Neuronal stem cell (in vitro differentiated cells): ENCODE measurements at regions not wholly inside any gene's neighbourhood (a gene's known extent, or its start where the extent isn't known, plus 50 kb on each side); places are given as distances from the start of the nearest gene placed in this dataset.

Experiments
- DNase-seq: peaks from one replicate; pipeline ENCODE4 v3.0.0-alpha.2; 2013; ENCODE audit warnings: low spot score
- H2AFZ ChIP-seq: one replicate; pipeline ENCODE4 v1.6.1; 2013; ENCODE audit warnings: mild to moderate bottlenecking, low read length, inconsistent platforms
- H2AK5ac ChIP-seq: 2 replicates; pipeline ENCODE4 v1.6.1; 2013; ENCODE audit warnings: low read depth, mild to moderate bottlenecking, inconsistent platforms, low read length, moderate library complexity, mixed read lengths
- H2BK120ac ChIP-seq: 2 replicates; pipeline ENCODE4 v1.6.1; 2013; ENCODE audit warnings: low read depth, mild to moderate bottlenecking, inconsistent platforms, low read length, moderate library complexity, mixed read lengths
- H2BK12ac ChIP-seq: one replicate; pipeline ENCODE4 v1.6.1; 2013; ENCODE audit warnings: low read length, inconsistent platforms
- H2BK15ac ChIP-seq: 2 replicates; pipeline ENCODE4 v1.6.1; 2013; ENCODE audit warnings: mild to moderate bottlenecking, low read length, inconsistent platforms, mixed read lengths
- H2BK5ac ChIP-seq: one replicate; pipeline ENCODE4 v1.6.1; 2013; ENCODE audit warnings: inconsistent platforms, mild to moderate bottlenecking, low read length, moderate library complexity
- H3K14ac ChIP-seq: one replicate; pipeline ENCODE4 v1.6.1; 2013; ENCODE audit warnings: low read length, inconsistent platforms
- H3K18ac ChIP-seq: 2 replicates; pipeline ENCODE4 v1.6.1; 2013; ENCODE audit warnings: low read length, inconsistent platforms
- H3K23ac ChIP-seq: 2 replicates; pipeline ENCODE4 v1.6.1; 2013; ENCODE audit warnings: low read depth, mild to moderate bottlenecking, mixed read lengths, low read length, inconsistent platforms; ENCODE audit not compliant: poor library complexity
- H3K27ac ChIP-seq: replicated peaks from 3 replicates; pipeline ENCODE4 v1.5.1; 2013; ENCODE audit warnings: low read length, inconsistent platforms
- H3K27me3 ChIP-seq, 3 experiments: 2 replicates each; pipeline ENCODE4 v1.6.1; 2013; ENCODE audit warnings: low read length in 3 of 3, mild to moderate bottlenecking in 2 of 3, inconsistent platforms in 1 of 3, low read depth in 1 of 3, mixed read lengths in 1 of 3, moderate library complexity in 1 of 3; ENCODE audit not compliant: control insufficient read depth in 3 of 3, insufficient read depth in 3 of 3
- H3K36me3 ChIP-seq, 2 donors: replicated peaks in 1 of 2; 2 replicates each; pipeline ENCODE4 v1.6.1; 2013; ENCODE audit warnings: low read length in 2 of 2; ENCODE audit not compliant: control insufficient read depth in 2 of 2, insufficient read depth in 2 of 2
- H3K4ac ChIP-seq: 2 replicates; pipeline ENCODE4 v1.6.1; 2013; ENCODE audit warnings: inconsistent platforms, mild to moderate bottlenecking, low read length, moderate library complexity
- H3K4me1 ChIP-seq, 2 donors: 1 replicate in 1 of 2; 2 replicates in 1 of 2; pipeline ENCODE4 v1.6.1; 2013; ENCODE audit warnings: low read length in 2 of 2, low read depth in 1 of 2; ENCODE audit not compliant: control insufficient read depth in 2 of 2, insufficient read depth in 1 of 2
- H3K4me2 ChIP-seq: one replicate; pipeline ENCODE4 v1.6.1; 2013; ENCODE audit warnings: mild to moderate bottlenecking, low read length, inconsistent platforms; ENCODE audit not compliant: insufficient read depth, poor library complexity, severe bottlenecking
- H3K4me3 ChIP-seq, 2 donors: 2 replicates each; pipeline ENCODE4 v1.5.1; 2013; ENCODE audit warnings: low read length in 2 of 2, mild to moderate bottlenecking in 2 of 2, inconsistent platforms in 1 of 2, moderate library complexity in 1 of 2
- H3K79me1 ChIP-seq: one replicate; pipeline ENCODE4 v1.6.1; 2013; ENCODE audit warnings: low read depth, mild to moderate bottlenecking, inconsistent platforms, low read length, moderate library complexity
- H3K9ac ChIP-seq: one replicate; pipeline ENCODE4 v1.6.1; 2013; ENCODE audit warnings: mild to moderate bottlenecking, low read depth, low read length, inconsistent platforms; ENCODE audit not compliant: poor library complexity
- H3K9me3 ChIP-seq, 2 donors: replicated peaks in 1 of 2; 2 replicates each; pipeline versions ENCODE3 to v1.6.1; 2013; ENCODE audit warnings: low read length in 2 of 2, mild to moderate bottlenecking in 2 of 2, inconsistent platforms in 1 of 2, low read depth in 1 of 2, mixed read lengths in 1 of 2, moderate library complexity in 1 of 2; ENCODE audit not compliant: control insufficient read depth in 2 of 2, insufficient read depth in 1 of 2
- H4K8ac ChIP-seq: one replicate; pipeline ENCODE4 v1.6.1; 2013; ENCODE audit warnings: low read depth, mild to moderate bottlenecking, inconsistent platforms, low read length, moderate library complexity
- H4K91ac ChIP-seq: one replicate; pipeline ENCODE4 v1.6.1; 2013; ENCODE audit warnings: low read length, low read depth, mild to moderate bottlenecking, inconsistent platforms; ENCODE audit not compliant: poor library complexity
- WGBS, 2 donors: extraction: QIAGEN DNeasy Blood & Tissue Kit; methylation state at CpG; one replicate each; pipeline ENCODE4 v1.1.7; 2013; ENCODE audit warnings: missing lambda C conversion rate in 2 of 2, mixed read lengths in 1 of 2; ENCODE audit not compliant: insufficient read length in 2 of 2, insufficient replicate concordance in 1 of 2; ENCODE audit errors: extremely low coverage in 2 of 2; 5-methylcytosine and 5-hydroxymethylcytosine counted together

DNA sequence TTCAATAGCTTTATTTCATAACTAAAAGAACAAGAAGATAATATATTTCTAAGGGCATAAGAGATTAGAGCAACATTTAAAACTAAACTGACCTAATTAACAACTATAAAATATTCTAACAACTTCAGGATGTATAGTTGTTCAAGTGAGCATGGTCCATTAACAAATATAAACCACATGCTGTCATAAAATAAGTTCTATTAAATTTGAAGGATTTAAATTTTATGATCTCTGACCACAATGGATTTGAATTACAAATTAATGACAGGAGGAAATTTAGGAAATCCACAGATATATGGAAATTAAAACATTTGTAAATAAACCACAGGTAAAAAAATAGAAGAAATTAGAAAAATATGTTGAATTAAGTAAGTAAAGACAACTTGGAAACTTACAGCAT is 196.5 kb upstream of the PCDH20 start:
- no peak overlapping the region for H2BK12ac ChIP-seq
- no peak overlapping the region for H3K27ac ChIP-seq
- no peaks in the 10 kb centered on the region for H3K36me3 ChIP-seq
- no peak overlapping the region for H3K23ac ChIP-seq
- H2BK5ac ChIP-seq: no peak overlapping the region
- H2AFZ ChIP-seq: no peak overlapping the region
- no peak for DNase-seq
- peaks cover 2 to 4% of the 10 kb centered on the region in 2 donors for H3K4me1 ChIP-seq
- no peaks in the 10 kb centered on the region for H3K27me3 ChIP-seq
- no peak overlapping the region for H3K18ac ChIP-seq
- no peak overlapping the region for H2BK15ac ChIP-seq
- H3K4me3 ChIP-seq: no peak overlapping the region
- H2BK120ac ChIP-seq: no peak overlapping the region
- H4K8ac ChIP-seq: no peak overlapping the region
- H3K9ac ChIP-seq: no peak overlapping the region
- no peak overlapping the region for H4K91ac ChIP-seq
- peaks cover 0 to 3% of the 10 kb centered on the region in 2 donors for H3K9me3 ChIP-seq
- H2AK5ac ChIP-seq: no peak overlapping the region
- no peak overlapping the region for H3K4me2 ChIP-seq
- H3K4ac ChIP-seq: no peak overlapping the region
- no peaks in the 10 kb centered on the region for H3K79me1 ChIP-seq
- H3K14ac ChIP-seq: no peak overlapping the region

DNA sequence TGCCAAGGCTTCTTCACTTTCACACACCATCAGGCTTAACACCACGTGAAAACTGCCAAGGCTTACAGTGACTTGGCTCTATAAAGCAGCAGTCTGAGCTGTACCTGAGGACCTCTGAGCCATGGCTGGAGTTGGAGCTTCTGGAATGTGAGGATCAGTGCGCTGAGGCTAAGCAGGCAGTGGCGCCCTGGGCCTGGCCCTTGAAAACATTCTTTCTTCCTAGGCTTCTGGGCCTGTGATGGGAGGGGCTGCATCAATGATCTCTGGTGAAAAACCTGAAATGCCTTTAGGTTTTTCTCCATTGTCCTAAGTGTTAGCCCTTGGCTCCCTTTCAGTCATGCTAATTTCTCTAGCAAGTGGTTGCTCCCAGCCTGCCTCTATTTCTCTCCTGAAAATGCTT is 192.5 kb upstream of the PCDH20 start:
- no peak overlapping the region for H4K91ac ChIP-seq
- no peak overlapping the region for H2BK120ac ChIP-seq
- no peaks in the 10 kb centered on the region for H3K27me3 ChIP-seq
- no peak overlapping the region for H3K4me3 ChIP-seq
- H3K14ac ChIP-seq: no peak overlapping the region
- no peak overlapping the region for H2BK12ac ChIP-seq
- H2BK15ac ChIP-seq: no peak overlapping the region
- no peak overlapping the region for H2AK5ac ChIP-seq
- no CpG with 5 or more reads among the region's 3 CpGs for WGBS, 2 donors
- no peak overlapping the region for H3K9ac ChIP-seq
- H3K4me1 ChIP-seq: peaks cover 2 to 7% of the 10 kb centered on the region in 2 donors
- peaks cover 0 to 3% of the 10 kb centered on the region in 2 donors for H3K9me3 ChIP-seq
- H3K18ac ChIP-seq: no peak overlapping the region
- no peak overlapping the region for H3K4me2 ChIP-seq
- no peak overlapping the region for H2BK5ac ChIP-seq
- no peak overlapping the region for H4K8ac ChIP-seq
- H3K79me1 ChIP-seq: no peaks in the 10 kb centered on the region
- H2AFZ ChIP-seq: peak overlapping the region; percentile 73
- DNase-seq: no peak
- H3K27ac ChIP-seq: no peak overlapping the region
- H3K36me3 ChIP-seq: no peaks in the 10 kb centered on the region
- H3K4ac ChIP-seq: no peak overlapping the region
- H3K23ac ChIP-seq: no peak overlapping the region

DNA sequence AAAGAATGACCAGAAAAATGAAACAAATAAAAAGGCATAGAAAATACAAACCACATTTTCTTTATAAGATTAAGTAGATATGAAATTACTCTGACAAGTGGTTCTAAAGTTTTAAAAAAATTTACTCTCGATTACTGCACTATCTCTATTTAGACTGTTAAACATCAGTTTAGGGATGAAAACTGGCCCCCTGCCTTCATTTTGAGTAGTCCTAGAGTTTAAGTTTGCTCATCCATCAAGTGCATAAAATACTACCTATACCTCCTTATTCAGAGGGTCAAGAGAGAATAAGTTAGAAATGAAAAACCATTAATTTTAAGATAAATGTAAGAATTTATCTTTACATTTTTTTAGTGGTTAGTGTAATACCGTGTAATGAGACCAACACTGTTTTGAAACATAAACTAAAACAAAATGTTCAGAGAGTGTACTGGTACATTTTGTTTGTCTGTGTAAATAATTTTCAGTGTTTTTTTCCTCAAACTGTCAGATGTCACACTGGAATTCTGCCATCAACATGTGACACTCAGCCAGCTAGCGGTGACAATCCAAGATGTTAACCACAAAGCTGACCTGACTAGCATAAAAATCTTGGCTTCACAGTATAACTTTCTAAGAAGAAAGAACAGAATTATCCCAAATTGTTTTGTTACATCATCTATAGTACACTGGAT is 184.8 kb upstream of the PCDH20 start:
- Histone ChIP-seq H3K9me3 (no peaks in the 10 kb centered on the region), H3K27me3 (no peaks in the 10 kb centered on the region), H2BK5ac (no peak overlapping the region), H3K9ac (no peak overlapping the region), H3K27ac (no peak overlapping the region), H2AK5ac (no peak overlapping the region), H2BK12ac (no peak overlapping the region), H3K18ac (no peak overlapping the region), H3K4me3 (no peak overlapping the region), H3K4me2 (no peak overlapping the region), H3K36me3 (no peaks in the 10 kb centered on the region), H3K4ac (no peak overlapping the region), H3K4me1 (peaks cover 0 to 8% of the 10 kb centered on the region in 2 donors), H2BK120ac (no peak overlapping the region), H2BK15ac (no peak overlapping the region), H4K91ac (no peak overlapping the region), H3K14ac (no peak overlapping the region), H3K23ac (no peak overlapping the region), H3K79me1 (no peaks in the 10 kb centered on the region), H4K8ac (no peak overlapping the region), H2AFZ (no peak overlapping the region)
- WGBS, 2 donors: no CpG with 5 or more reads among the region's 3 CpGs
- DNase-seq: no peak

DNA sequence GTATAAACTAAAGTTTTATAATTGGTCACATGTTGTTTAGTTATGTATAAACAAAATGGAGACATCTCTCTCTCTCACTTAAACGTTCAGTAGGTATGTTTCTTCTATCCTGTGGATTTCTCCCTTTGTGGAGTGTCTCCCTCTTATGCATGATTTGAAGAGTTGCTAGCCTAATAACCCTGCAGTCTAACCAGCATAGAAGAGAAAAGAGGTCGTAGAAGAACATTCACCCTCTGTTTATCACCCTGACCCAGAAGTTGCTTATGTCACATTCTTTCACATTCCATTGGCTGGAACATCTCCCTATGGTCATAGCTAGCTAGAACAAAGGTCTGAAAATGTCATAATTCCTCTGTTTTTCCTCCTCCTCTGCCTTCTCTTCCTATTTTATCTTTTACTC is 176.8 kb upstream of the PCDH20 start:
- no CpG with 5 or more reads among the region's 2 CpGs for WGBS, 2 donors
- Histone ChIP-seq H4K8ac (no peak overlapping the region), H2BK12ac (no peak overlapping the region)

More for the DNA sequence above, 176.8 kb upstream of the PCDH20 start:
- H3K79me1 ChIP-seq: no peaks in the 10 kb centered on the region
- no peak overlapping the region for H3K4ac ChIP-seq
- H3K4me1 ChIP-seq: peaks cover 0 to 7% of the 10 kb centered on the region in 2 donors
- no peaks in the 10 kb centered on the region for H3K36me3 ChIP-seq
- H3K14ac ChIP-seq: no peak overlapping the region
- H2BK120ac ChIP-seq: no peak overlapping the region
- no peak overlapping the region for H3K18ac ChIP-seq
- H3K23ac ChIP-seq: no peak overlapping the region
- no peak overlapping the region for H3K27ac ChIP-seq
- no peak overlapping the region for H2BK15ac ChIP-seq
- H2AFZ ChIP-seq: peak overlapping the region; percentile 74
- H3K9me3 ChIP-seq: no peaks in the 10 kb centered on the region
- H3K9ac ChIP-seq: no peak overlapping the region
- H4K91ac ChIP-seq: no peak overlapping the region
- no peak overlapping the region for H3K4me3 ChIP-seq
- DNase-seq: no peak
- no peak overlapping the region for H3K4me2 ChIP-seq
- no peak overlapping the region for H2AK5ac ChIP-seq
- no peaks in the 10 kb centered on the region for H3K27me3 ChIP-seq
- H2BK5ac ChIP-seq: no peak overlapping the region
